ENCODE measurements at regions not wholly inside any gene's neighbourhood (a gene's known extent, or its start where the extent isn't known, plus 50 kb on each side); places are given as distances from the start of the nearest gene placed in this dataset.

GRCh38 chr6:165800337-165800736 lies 137.3 kb upstream of the PDE10A start:
- no peak overlapping the region for H4K5ac ChIP-seq (ENCODE audit: low read depth, low read length)
- ChIA-PET CTCF (no interaction called here), POLR2A (ENCODE audit: unreplicated experiment) (no interaction called here)
- 65% methylated on average over 3 of the region's 10 CpGs; no CpG with 5 or more reads in 1 of the 2 experiments for WGBS, 2 experiments (ENCODE audit: extremely low coverage in 2 of 2, insufficient read length in 1 of 2)
- no peak for ATAC-seq (ENCODE audit: low read depth)
- no peak overlapping the region for H3K23ac ChIP-seq (ENCODE audit: low read depth, low read length)
- BruUV-seq (replicated peaks), result no TSS peak
- no peak overlapping the region for H2AK9ac ChIP-seq (replicated peaks; ENCODE audit: low read depth, low read length, poor library complexity)
- intact Hi-C loops (cut with micrococcal nuclease) (no loop called here), in situ Hi-C loops (cut with MboI; ENCODE audit: low sequenced_read_pairs) (no loop called here), dilution Hi-C loops (cut with HindIII; ENCODE audit: low sequenced_read_pairs, unreplicated experiment) (no loop called here)
- no peak overlapping the region for H3K4me3 ChIP-seq (ENCODE audit: insufficient read depth, low read depth, low read length)
- H3K27ac ChIP-seq (ENCODE audit: insufficient read depth, low read length), result no peak overlapping the region
- peaks cover 6% of the 10 kb centered on the region for H3K27me3 ChIP-seq (ENCODE audit: control insufficient read depth, insufficient read depth, low read length)
- H4K20me1 ChIP-seq (ENCODE audit: insufficient read depth, low read length), result no peaks in the 10 kb centered on the region
- H3K4ac ChIP-seq (ENCODE audit: low read depth, low read length), result no peak overlapping the region
- H2BK15ac ChIP-seq (ENCODE audit: low read depth, low read length), result no peak overlapping the region
- no peak overlapping the region for H2BK20ac ChIP-seq (ENCODE audit: low read depth, low read length)
- peaks cover 4% of the 10 kb centered on the region; the same call in 1 of the 2 replicates for H3K4me1 ChIP-seq (ENCODE audit: control insufficient read depth, insufficient read depth, low read length)
- H2BK120ac ChIP-seq (ENCODE audit: low read depth, low read length), result no peak overlapping the region
- no peak overlapping the region for H3K14ac ChIP-seq (replicated peaks; ENCODE audit: low read depth, low read length)
- H3K4me2 ChIP-seq (ENCODE audit: low read depth, low read length), result no peak overlapping the region
- no peak overlapping the region for H2AK5ac ChIP-seq (ENCODE audit: low read depth, low read length)
- H2BK5ac ChIP-seq (ENCODE audit: low read depth, low read length, poor library complexity, severe bottlenecking), result no peak overlapping the region
- H2AFZ ChIP-seq (replicated peaks; ENCODE audit: low read length, poor library complexity), result no peak overlapping the region
- no peak for TF ChIP-seq RCOR1 (IDR thresholded peaks at IDR 0.05; ENCODE audit: insufficient replicate concordance, low read length)
- no peak for TF ChIP-seq CHD1 (IDR thresholded peaks at IDR 0.05; ENCODE audit: low read depth, low read length)
- no peak for TF ChIP-seq CEBPB (IDR thresholded peaks at IDR 0.05; ENCODE audit: low read depth, low read length)
- TF ChIP-seq, protein P1, sequence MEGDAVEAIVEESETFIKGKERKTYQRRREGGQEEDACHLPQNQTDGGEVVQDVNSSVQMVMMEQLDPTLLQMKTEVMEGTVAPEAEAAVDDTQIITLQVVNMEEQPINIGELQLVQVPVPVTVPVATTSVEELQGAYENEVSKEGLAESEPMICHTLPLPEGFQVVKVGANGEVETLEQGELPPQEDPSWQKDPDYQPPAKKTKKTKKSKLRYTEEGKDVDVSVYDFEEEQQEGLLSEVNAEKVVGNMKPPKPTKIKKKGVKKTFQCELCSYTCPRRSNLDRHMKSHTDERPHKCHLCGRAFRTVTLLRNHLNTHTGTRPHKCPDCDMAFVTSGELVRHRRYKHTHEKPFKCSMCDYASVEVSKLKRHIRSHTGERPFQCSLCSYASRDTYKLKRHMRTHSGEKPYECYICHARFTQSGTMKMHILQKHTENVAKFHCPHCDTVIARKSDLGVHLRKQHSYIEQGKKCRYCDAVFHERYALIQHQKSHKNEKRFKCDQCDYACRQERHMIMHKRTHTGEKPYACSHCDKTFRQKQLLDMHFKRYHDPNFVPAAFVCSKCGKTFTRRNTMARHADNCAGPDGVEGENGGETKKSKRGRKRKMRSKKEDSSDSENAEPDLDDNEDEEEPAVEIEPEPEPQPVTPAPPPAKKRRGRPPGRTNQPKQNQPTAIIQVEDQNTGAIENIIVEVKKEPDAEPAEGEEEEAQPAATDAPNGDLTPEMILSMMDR (conservative IDR thresholded peaks at IDR 0.05; ENCODE audit: low read depth, low read length), result no peak
- TF ChIP-seq, protein P2, sequence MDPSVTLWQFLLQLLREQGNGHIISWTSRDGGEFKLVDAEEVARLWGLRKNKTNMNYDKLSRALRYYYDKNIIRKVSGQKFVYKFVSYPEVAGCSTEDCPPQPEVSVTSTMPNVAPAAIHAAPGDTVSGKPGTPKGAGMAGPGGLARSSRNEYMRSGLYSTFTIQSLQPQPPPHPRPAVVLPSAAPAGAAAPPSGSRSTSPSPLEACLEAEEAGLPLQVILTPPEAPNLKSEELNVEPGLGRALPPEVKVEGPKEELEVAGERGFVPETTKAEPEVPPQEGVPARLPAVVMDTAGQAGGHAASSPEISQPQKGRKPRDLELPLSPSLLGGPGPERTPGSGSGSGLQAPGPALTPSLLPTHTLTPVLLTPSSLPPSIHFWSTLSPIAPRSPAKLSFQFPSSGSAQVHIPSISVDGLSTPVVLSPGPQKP (IDR thresholded peaks at IDR 0.05; ENCODE audit: borderline replicate concordance, low read depth, low read length), result no peak
- no peak for TF ChIP-seq POLR2A (IDR thresholded peaks at IDR 0.05; ENCODE audit: low read depth, low read length)
- no peak for TF ChIP-seq BHLHE40 (IDR thresholded peaks at IDR 0.05; ENCODE audit: low read depth, low read length)
- no peak for TF ChIP-seq SMC3 (IDR thresholded peaks at IDR 0.05; ENCODE audit: low read depth, low read length)
- no peak for TF ChIP-seq RAD21 (IDR thresholded peaks at IDR 0.05; ENCODE audit: low read length)
- no peak for TF ChIP-seq MAZ (IDR thresholded peaks at IDR 0.05; ENCODE audit: borderline replicate concordance, low read depth, low read length)
- no peak for TF ChIP-seq MAFK (IDR thresholded peaks at IDR 0.05; ENCODE audit: low read depth, low read length)
- no peak for TF ChIP-seq MXI1 (IDR thresholded peaks at IDR 0.05; ENCODE audit: borderline replicate concordance, low read depth, low read length)
- TF ChIP-seq NFE2L2 (IDR thresholded peaks at IDR 0.05; ENCODE audit: low read depth, low read length), result no peak
- TF ChIP-seq FOS (IDR thresholded peaks at IDR 0.05; ENCODE audit: low read depth, low read length), result no peak
- no peak for TF ChIP-seq RFX5 (IDR thresholded peaks at IDR 0.05; ENCODE audit: low read depth, low read length)
- TF ChIP-seq, protein P3, sequence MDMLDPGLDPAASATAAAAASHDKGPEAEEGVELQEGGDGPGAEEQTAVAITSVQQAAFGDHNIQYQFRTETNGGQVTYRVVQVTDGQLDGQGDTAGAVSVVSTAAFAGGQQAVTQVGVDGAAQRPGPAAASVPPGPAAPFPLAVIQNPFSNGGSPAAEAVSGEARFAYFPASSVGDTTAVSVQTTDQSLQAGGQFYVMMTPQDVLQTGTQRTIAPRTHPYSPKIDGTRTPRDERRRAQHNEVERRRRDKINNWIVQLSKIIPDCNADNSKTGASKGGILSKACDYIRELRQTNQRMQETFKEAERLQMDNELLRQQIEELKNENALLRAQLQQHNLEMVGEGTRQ (IDR thresholded peaks at IDR 0.05; ENCODE audit: low read depth, low read length), result no peak
- H3K79me1 ChIP-seq (ENCODE audit: low read depth in 1 of 2, low read length in 2 of 2), result no peaks in the 10 kb centered on the region
- DNase-seq, result no peak
- H3K18ac ChIP-seq (ENCODE audit: low read depth, low read length), result no peak overlapping the region
- no peak overlapping the region for H3K56ac ChIP-seq (ENCODE audit: extremely low read depth, insufficient read depth, low read length)
- H3K9ac ChIP-seq (ENCODE audit: low read depth, low read length), result no peak overlapping the region
- no peaks in the 10 kb centered on the region for H3K36me3 ChIP-seq (ENCODE audit: control insufficient read depth, insufficient read depth, low read length)
- no peak overlapping the region for H4K91ac ChIP-seq (ENCODE audit: insufficient read depth, low read depth, low read length)
- no peaks in the 10 kb centered on the region for H3K9me1 ChIP-seq (ENCODE audit: insufficient read depth, low read length)
- no peaks in the 10 kb centered on the region for H3K9me3 ChIP-seq (ENCODE audit: control insufficient read depth, insufficient read depth, low read length)
- no peak overlapping the region for H4K8ac ChIP-seq (ENCODE audit: low read depth in 2 of 2, low read length in 2 of 2)
